ENCODE measurements at regions not wholly inside any gene's neighbourhood (a gene's known extent, or its start where the extent isn't known, plus 50 kb on each side); places are given as distances from the start of the nearest gene placed in this dataset.

DNA sequence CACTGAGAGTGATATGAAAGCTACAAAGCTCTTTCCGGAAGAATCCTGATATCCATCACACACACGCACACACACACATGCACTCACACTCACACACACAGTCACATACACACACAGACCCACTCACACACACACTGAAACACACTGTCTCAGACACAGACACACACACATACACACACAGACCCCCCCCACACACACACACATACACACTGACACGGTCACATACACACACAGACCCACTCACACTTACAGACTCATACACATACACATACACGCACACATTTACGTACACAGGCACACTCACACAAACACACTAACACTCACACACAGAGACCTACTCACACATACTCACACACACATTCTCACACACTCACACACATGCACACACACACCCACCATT lies 58.6 kb downstream of the LIG4 start:
- Histone ChIP-seq H3K36me3 (ENCODE audit: insufficient read depth, low read length) (no peaks in the 10 kb centered on the region), H2AFZ (ENCODE audit: low read depth, low read length) (no peak overlapping the region), H3K9me3 (ENCODE audit: insufficient read depth, low read depth, low read length) (no peaks in the 10 kb centered on the region), H3K9ac (ENCODE audit: low read length) (no peak overlapping the region), H4K20me1 (ENCODE audit: insufficient read depth, low read length) (no peaks in the 10 kb centered on the region), H3K4me2 (ENCODE audit: low read length) (no peak overlapping the region), H3K27ac (ENCODE audit: low read depth, low read length) (no peak overlapping the region), H3K79me2 (ENCODE audit: insufficient read depth, low read length) (no peaks in the 10 kb centered on the region), H3K4me3 (ENCODE audit: insufficient read depth, low read depth, low read length) (no peak overlapping the region), H3K4me1 (ENCODE audit: insufficient read depth, low read length) (no peaks in the 10 kb centered on the region), H3K27me3 (ENCODE audit: insufficient read depth, low read length) (no peaks in the 10 kb centered on the region)
- Mint-ChIP-seq H3K4me3 (ENCODE audit: unreplicated experiment) (no peak overlapping the region), H3K27me3 (ENCODE audit: low read depth, unreplicated experiment) (no peaks in the 10 kb centered on the region), H3K36me3 (ENCODE audit: low read depth, unreplicated experiment) (no peaks in the 10 kb centered on the region), H3K27ac (ENCODE audit: unreplicated experiment) (no peak overlapping the region), H3K4me1 (ENCODE audit: low read depth, unreplicated experiment) (peaks cover 4% of the 10 kb centered on the region), H3K9me3 (ENCODE audit: unreplicated experiment) (peaks cover 2% of the 10 kb centered on the region)
- FAIRE-seq (no peak), DNase-seq (ENCODE audit: low read depth) (no peak)
- no peak for TF ChIP-seq EZH2 (IDR thresholded peaks at IDR 0.05; ENCODE audit: insufficient read depth, low read length)
- TF ChIP-seq, protein P1, sequence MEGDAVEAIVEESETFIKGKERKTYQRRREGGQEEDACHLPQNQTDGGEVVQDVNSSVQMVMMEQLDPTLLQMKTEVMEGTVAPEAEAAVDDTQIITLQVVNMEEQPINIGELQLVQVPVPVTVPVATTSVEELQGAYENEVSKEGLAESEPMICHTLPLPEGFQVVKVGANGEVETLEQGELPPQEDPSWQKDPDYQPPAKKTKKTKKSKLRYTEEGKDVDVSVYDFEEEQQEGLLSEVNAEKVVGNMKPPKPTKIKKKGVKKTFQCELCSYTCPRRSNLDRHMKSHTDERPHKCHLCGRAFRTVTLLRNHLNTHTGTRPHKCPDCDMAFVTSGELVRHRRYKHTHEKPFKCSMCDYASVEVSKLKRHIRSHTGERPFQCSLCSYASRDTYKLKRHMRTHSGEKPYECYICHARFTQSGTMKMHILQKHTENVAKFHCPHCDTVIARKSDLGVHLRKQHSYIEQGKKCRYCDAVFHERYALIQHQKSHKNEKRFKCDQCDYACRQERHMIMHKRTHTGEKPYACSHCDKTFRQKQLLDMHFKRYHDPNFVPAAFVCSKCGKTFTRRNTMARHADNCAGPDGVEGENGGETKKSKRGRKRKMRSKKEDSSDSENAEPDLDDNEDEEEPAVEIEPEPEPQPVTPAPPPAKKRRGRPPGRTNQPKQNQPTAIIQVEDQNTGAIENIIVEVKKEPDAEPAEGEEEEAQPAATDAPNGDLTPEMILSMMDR (IDR thresholded peaks at IDR 0.05; ENCODE audit: insufficient read depth, low read depth, low read length), result no peak

DNA sequence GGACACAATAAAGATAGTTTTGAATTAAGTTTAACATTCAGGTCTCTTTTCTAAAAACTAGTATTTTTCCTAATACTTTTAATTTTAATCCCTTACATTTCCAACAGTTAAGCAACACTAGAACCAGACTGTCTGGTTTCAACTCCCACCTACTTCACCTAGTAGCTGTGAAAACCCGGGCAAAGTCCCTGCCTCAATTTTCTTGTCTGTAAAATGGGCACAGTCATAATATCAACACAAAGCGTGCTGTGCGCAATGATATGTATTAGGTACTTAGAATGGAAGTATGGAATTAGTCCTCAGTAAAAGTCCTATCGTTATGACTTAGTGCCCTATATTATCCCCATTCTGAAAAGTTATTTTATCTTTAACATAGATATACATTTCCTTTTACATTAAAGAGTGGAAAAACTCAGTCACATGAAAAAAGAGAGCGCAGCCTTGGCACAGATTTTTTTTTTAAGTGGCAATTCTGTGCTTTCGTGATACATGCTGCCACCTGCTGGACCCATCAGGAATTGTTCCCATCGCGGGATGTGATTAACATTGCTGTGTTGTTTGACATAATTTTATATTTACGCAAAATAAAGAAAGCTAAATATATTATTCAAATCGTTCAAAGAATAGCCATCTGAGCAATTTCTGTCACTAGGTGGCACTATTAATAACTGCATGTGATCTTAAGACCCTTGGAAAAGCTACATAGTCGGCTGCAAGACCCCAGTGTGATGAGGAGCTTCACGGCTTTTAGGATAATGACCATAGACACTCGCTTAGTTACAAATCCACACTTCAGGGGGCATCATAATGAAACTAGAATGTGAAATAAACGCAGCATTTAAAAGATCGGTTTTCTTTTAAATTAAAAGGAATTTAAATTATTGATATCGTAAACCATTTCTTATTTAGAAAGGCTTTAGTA lies 59.9 kb downstream of the LIG4 start:
- Histone ChIP-seq H3K27ac (ENCODE audit: low read depth, low read length) (no peak overlapping the region), H3K27me3 (ENCODE audit: insufficient read depth, low read length) (no peaks in the 10 kb centered on the region), H3K9ac (ENCODE audit: low read length) (no peak overlapping the region), H3K36me3 (ENCODE audit: insufficient read depth, low read length) (no peaks in the 10 kb centered on the region), H3K9me3 (ENCODE audit: insufficient read depth, low read depth, low read length) (no peaks in the 10 kb centered on the region), H3K79me2 (ENCODE audit: insufficient read depth, low read length) (no peaks in the 10 kb centered on the region), H3K4me3 (ENCODE audit: insufficient read depth, low read depth, low read length) (no peak overlapping the region), H3K4me1 (ENCODE audit: insufficient read depth, low read length) (no peaks in the 10 kb centered on the region), H3K4me2 (ENCODE audit: low read length) (no peak overlapping the region), H2AFZ (ENCODE audit: low read depth, low read length) (no peak overlapping the region), H4K20me1 (ENCODE audit: insufficient read depth, low read length) (no peaks in the 10 kb centered on the region)
- FAIRE-seq (no peak), DNase-seq (ENCODE audit: low read depth) (peak; percentile 14)
- Mint-ChIP-seq H3K27me3 (ENCODE audit: low read depth, unreplicated experiment) (no peaks in the 10 kb centered on the region), H3K4me1 (ENCODE audit: low read depth, unreplicated experiment) (peaks cover 4% of the 10 kb centered on the region), H3K9me3 (ENCODE audit: unreplicated experiment) (peaks cover 2% of the 10 kb centered on the region), H3K27ac (ENCODE audit: unreplicated experiment) (no peak overlapping the region), H3K36me3 (ENCODE audit: low read depth, unreplicated experiment) (no peaks in the 10 kb centered on the region), H3K4me3 (ENCODE audit: unreplicated experiment) (no peak overlapping the region)
- TF ChIP-seq, protein P1 (IDR thresholded peaks at IDR 0.05; ENCODE audit: insufficient read depth, low read depth, low read length), result peak; percentile 93
- no peak for TF ChIP-seq EZH2 (IDR thresholded peaks at IDR 0.05; ENCODE audit: insufficient read depth, low read length)

DNA sequence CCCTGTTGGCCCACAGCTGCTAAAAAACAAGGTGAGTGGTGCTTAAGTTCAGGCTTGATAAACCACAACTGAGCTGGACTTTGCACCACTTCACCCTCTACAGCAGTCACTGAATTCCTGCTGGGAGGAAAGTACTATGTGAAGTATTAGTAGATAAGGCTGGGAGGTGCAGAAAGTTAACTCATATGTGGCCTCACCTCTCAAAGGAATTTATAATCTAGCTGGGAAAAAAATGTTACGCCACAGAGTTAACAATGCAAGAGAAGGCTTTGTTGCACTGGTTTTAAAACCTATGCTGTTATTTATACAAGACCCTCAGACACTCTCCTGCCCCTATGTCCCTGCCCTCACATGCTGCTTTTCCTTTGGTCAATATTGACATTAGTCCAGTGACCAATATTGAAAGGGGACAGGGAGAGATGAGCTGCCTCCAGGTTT lies 60.9 kb downstream of the LIG4 start:
- Histone ChIP-seq H3K9ac (ENCODE audit: low read length) (no peak overlapping the region), H3K27ac (ENCODE audit: low read depth, low read length) (no peak overlapping the region), H3K9me3 (ENCODE audit: insufficient read depth, low read depth, low read length) (no peaks in the 10 kb centered on the region), H2AFZ (ENCODE audit: low read depth, low read length) (no peak overlapping the region), H3K4me2 (ENCODE audit: low read length) (no peak overlapping the region), H3K27me3 (ENCODE audit: insufficient read depth, low read length) (no peaks in the 10 kb centered on the region), H3K4me1 (ENCODE audit: insufficient read depth, low read length) (no peaks in the 10 kb centered on the region), H3K4me3 (ENCODE audit: insufficient read depth, low read depth, low read length) (no peak overlapping the region), H4K20me1 (ENCODE audit: insufficient read depth, low read length) (no peaks in the 10 kb centered on the region), H3K36me3 (ENCODE audit: insufficient read depth, low read length) (no peaks in the 10 kb centered on the region), H3K79me2 (ENCODE audit: insufficient read depth, low read length) (no peaks in the 10 kb centered on the region)
- peak; percentile 11 for DNase-seq (ENCODE audit: low read depth)
- no peak overlapping the region for H3K4me3 Mint-ChIP-seq (ENCODE audit: unreplicated experiment)
- H3K27ac Mint-ChIP-seq (ENCODE audit: unreplicated experiment), result no peak overlapping the region
- H3K9me3 Mint-ChIP-seq (ENCODE audit: unreplicated experiment), result peaks cover 2% of the 10 kb centered on the region
- TF ChIP-seq, protein P1 (IDR thresholded peaks at IDR 0.05; ENCODE audit: insufficient read depth, low read depth, low read length), result no peak
- TF ChIP-seq EZH2 (IDR thresholded peaks at IDR 0.05; ENCODE audit: insufficient read depth, low read length), result no peak
- H3K4me1 Mint-ChIP-seq (ENCODE audit: low read depth, unreplicated experiment), result peaks cover 4% of the 10 kb centered on the region
- no peaks in the 10 kb centered on the region for H3K36me3 Mint-ChIP-seq (ENCODE audit: low read depth, unreplicated experiment)
- FAIRE-seq, result no peak
- H3K27me3 Mint-ChIP-seq (ENCODE audit: low read depth, unreplicated experiment), result no peaks in the 10 kb centered on the region

Data from astrocyte (in vitro differentiated cells and primary cell).